ENCODE measurements at regions not wholly inside any gene's neighbourhood (a gene's known extent, or its start where the extent isn't known, plus 50 kb on each side); places are given as distances from the start of the nearest gene placed in this dataset.
"Not testable (repeated sequence)": the region's sequence is repeated elsewhere in the genome, so short reads cannot be mapped to it uniquely, and the experiment has no call there.

DNA sequence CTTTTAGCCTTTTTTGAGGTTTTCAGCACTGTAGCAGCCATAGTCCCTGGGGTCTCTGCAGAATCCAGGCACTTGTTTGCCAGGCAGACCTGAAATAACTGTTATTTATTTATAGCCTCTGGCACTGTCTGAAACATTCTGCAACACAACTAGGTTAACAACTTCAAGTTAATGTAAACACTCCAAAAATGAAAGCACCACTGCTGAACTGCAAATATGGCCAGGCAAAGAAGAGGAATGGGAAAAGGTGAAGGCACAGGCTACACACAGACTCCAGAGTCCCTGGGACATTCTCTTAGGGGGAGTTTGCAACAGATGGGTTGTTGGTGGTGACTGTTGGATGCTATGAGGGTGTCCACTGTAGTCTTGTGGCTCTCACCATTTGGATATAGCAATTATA lies 369.0 kb downstream of the MAT2B start:
- Histone ChIP-seq H3K9me3 (ENCODE audit: control insufficient read depth, insufficient read depth, low read length) (no peaks in the 10 kb centered on the region), H3K27me3 (ENCODE audit: control insufficient read depth, insufficient read depth, low read length) (no peaks in the 10 kb centered on the region), H3K4me1 (ENCODE audit: control insufficient read depth, insufficient read depth, low read length) (no peaks in the 10 kb centered on the region), H3K36me3 (ENCODE audit: control insufficient read depth, insufficient read depth, low read length) (no peaks in the 10 kb centered on the region), H3K4me3 (ENCODE audit: low read length) (no peak overlapping the region), H3K27ac (ENCODE audit: low read length) (no peak overlapping the region)
- no peak for DNase-seq
- intact Hi-C loops (cut with micrococcal nuclease): no loop called here
- no peak for TF ChIP-seq CTCF (IDR thresholded peaks at IDR 0.05)
- Mint-ChIP-seq H3K4me1 (no peaks in the 10 kb centered on the region), H3K9me3 (no peaks in the 10 kb centered on the region), H3K4me3 (no peak overlapping the region), H3K36me3 (no peaks in the 10 kb centered on the region), H3K27ac (no peak overlapping the region), H3K27me3 (ENCODE audit: low read depth in 2 of 2) (peaks cover 0 to under 1% of the 10 kb centered on the region in 2 donors)
- ATAC-seq: no peak

DNA sequence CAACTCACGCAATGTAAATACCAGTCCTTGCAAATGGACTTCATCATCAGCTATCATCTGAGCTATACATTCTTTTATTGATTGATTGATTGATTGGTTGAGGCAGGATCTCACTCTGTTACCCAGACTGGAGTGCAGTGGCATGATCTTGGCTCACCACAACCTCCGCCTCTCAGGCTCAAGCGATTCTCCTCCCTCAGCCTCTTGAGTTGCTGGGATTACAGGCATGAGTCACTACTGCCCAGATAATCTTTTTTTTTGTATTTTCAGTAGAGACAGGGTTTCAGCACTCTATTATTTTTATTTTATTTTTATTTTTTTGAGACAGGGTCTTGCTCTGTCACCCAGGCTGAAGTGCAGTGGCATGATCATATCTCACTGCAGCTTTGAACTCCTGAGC lies 369.5 kb downstream of the MAT2B start:
- intact Hi-C loops (cut with micrococcal nuclease): not testable (repeated sequence)

GRCh38 chr5:163877865-163878264 lies 372.4 kb downstream of the MAT2B start:
- H3K4me3 Mint-ChIP-seq: no peak overlapping the region
- H3K36me3 ChIP-seq (ENCODE audit: control insufficient read depth, insufficient read depth, low read length): no peaks in the 10 kb centered on the region
- no peaks in the 10 kb centered on the region for H3K4me1 Mint-ChIP-seq
- no peaks in the 10 kb centered on the region for H3K27me3 ChIP-seq (ENCODE audit: control insufficient read depth, insufficient read depth, low read length)
- H3K27ac ChIP-seq (ENCODE audit: low read length): no peak overlapping the region
- ATAC-seq (no peak), DNase-seq (no peak)
- no peak overlapping the region for H3K4me3 ChIP-seq (ENCODE audit: low read length)
- no peaks in the 10 kb centered on the region for H3K27me3 Mint-ChIP-seq (ENCODE audit: low read depth in 2 of 2)
- no peaks in the 10 kb centered on the region for H3K4me1 ChIP-seq (ENCODE audit: control insufficient read depth, insufficient read depth, low read length)
- H3K36me3 Mint-ChIP-seq: no peaks in the 10 kb centered on the region
- intact Hi-C loops (cut with micrococcal nuclease): no loop called here
- TF ChIP-seq CTCF (IDR thresholded peaks at IDR 0.05): no peak
- WGBS (ENCODE audit: insufficient coverage): 100% methylated on average over 1 of the region's 1 CpG
- H3K27ac Mint-ChIP-seq: no peak overlapping the region
- H3K9me3 ChIP-seq (ENCODE audit: control insufficient read depth, insufficient read depth, low read length): no peaks in the 10 kb centered on the region
- H3K9me3 Mint-ChIP-seq: no peaks in the 10 kb centered on the region

More for the DNA sequence above, 369.5 kb downstream of the MAT2B start:
- not testable (repeated sequence) for H3K27me3 ChIP-seq (ENCODE audit: control insufficient read depth, insufficient read depth, low read length); H3K36me3 Mint-ChIP-seq; H3K4me3 Mint-ChIP-seq; H3K9me3 ChIP-seq (ENCODE audit: control insufficient read depth, insufficient read depth, low read length); H3K9me3 Mint-ChIP-seq; H3K27ac ChIP-seq (ENCODE audit: low read length); H3K4me1 Mint-ChIP-seq; ATAC-seq; H3K27me3 Mint-ChIP-seq (ENCODE audit: low read depth in 2 of 2); H3K4me3 ChIP-seq (ENCODE audit: low read length); DNase-seq; H3K4me1 ChIP-seq (ENCODE audit: control insufficient read depth, insufficient read depth, low read length); H3K36me3 ChIP-seq (ENCODE audit: control insufficient read depth, insufficient read depth, low read length); H3K27ac Mint-ChIP-seq
- 95% methylated on average over 2 of the region's 3 CpGs for WGBS (ENCODE audit: insufficient coverage)

GRCh38 chr5:163878490-163878889 lies 373.1 kb downstream of the MAT2B start:
- H3K9me3 ChIP-seq (ENCODE audit: control insufficient read depth, insufficient read depth, low read length): no peaks in the 10 kb centered on the region
- Mint-ChIP-seq H3K27ac (no peak overlapping the region), H3K9me3 (no peaks in the 10 kb centered on the region), H3K4me3 (no peak overlapping the region), H3K36me3 (no peaks in the 10 kb centered on the region), H3K4me1 (no peaks in the 10 kb centered on the region), H3K27me3 (ENCODE audit: low read depth in 2 of 2) (no peaks in the 10 kb centered on the region)
- H3K4me3 ChIP-seq (ENCODE audit: low read length): no peak overlapping the region
- 70% methylated on average over 1 of the region's 1 CpG for WGBS (ENCODE audit: insufficient coverage)
- H3K4me1 ChIP-seq (ENCODE audit: control insufficient read depth, insufficient read depth, low read length): no peaks in the 10 kb centered on the region
- DNase-seq: no peak
- H3K36me3 ChIP-seq (ENCODE audit: control insufficient read depth, insufficient read depth, low read length): no peaks in the 10 kb centered on the region
- no peak overlapping the region for H3K27ac ChIP-seq (ENCODE audit: low read length)
- ATAC-seq: no peak
- intact Hi-C loops (cut with micrococcal nuclease): no loop called here
- no peak for TF ChIP-seq CTCF (IDR thresholded peaks at IDR 0.05)
- no peaks in the 10 kb centered on the region for H3K27me3 ChIP-seq (ENCODE audit: control insufficient read depth, insufficient read depth, low read length)

Measured in natural killer cell (primary cell).